PC-9 (cell line): ENCODE measurements at regions not wholly inside any gene's neighbourhood (a gene's known extent, or its start where the extent isn't known, plus 50 kb on each side); places are given as distances from the start of the nearest gene placed in this dataset.

Experiments
- EZH2 ChIP-seq: fragments of 200-600 bp; sonication (generic); IDR thresholded peaks from 2 replicates; pipeline ENCODE4 v1.8.0; 2017; ENCODE audit warnings: antibody characterized with exemption, low read depth
- TF ChIP-seq, protein P1 (sequence below): fragments of 200-600 bp; sonication (generic); conservative IDR thresholded peaks from 2 replicates; pipeline ENCODE4 v1.6.1; 2017; ENCODE audit warnings: mixed run types, antibody characterized with exemption, mild to moderate bottlenecking, moderate library complexity

GRCh38 chr4:125843947-125844346 lies 529.2 kb downstream of the FAT4 start:
- TF ChIP-seq, protein P1, sequence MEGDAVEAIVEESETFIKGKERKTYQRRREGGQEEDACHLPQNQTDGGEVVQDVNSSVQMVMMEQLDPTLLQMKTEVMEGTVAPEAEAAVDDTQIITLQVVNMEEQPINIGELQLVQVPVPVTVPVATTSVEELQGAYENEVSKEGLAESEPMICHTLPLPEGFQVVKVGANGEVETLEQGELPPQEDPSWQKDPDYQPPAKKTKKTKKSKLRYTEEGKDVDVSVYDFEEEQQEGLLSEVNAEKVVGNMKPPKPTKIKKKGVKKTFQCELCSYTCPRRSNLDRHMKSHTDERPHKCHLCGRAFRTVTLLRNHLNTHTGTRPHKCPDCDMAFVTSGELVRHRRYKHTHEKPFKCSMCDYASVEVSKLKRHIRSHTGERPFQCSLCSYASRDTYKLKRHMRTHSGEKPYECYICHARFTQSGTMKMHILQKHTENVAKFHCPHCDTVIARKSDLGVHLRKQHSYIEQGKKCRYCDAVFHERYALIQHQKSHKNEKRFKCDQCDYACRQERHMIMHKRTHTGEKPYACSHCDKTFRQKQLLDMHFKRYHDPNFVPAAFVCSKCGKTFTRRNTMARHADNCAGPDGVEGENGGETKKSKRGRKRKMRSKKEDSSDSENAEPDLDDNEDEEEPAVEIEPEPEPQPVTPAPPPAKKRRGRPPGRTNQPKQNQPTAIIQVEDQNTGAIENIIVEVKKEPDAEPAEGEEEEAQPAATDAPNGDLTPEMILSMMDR, result no peak
- no peak for TF ChIP-seq EZH2
